NCI-H510A (cell line): ENCODE measurements at regions not wholly inside any gene's neighbourhood (a gene's known extent, or its start where the extent isn't known, plus 50 kb on each side); places are given as distances from the start of the nearest gene placed in this dataset.
"Not testable (repeated sequence)": the region's sequence is repeated elsewhere in the genome, so short reads cannot be mapped to it uniquely, and the experiment has no call there.

Source experiments
- DNase-seq: peaks from one replicate; lab custom pipeline; 2025; lab: John Stamatoyannopoulos, UW

- DNase-seq = no peak
Observed at GRCh38 chr22:34599567-34599966, 466.4 kb upstream of the ISX start.

- DNase-seq = no peak
Observed at GRCh38 chr22:34604312-34604711, 461.6 kb upstream of the ISX start.

- DNase-seq = no peak
Observed at GRCh38 chr22:34608106-34608505, 457.9 kb upstream of the ISX start.

GRCh38 chr22:34608540-34609115, 457.3 kb upstream of the ISX start:
- no peak for DNase-seq

- DNase-seq = no peak
Observed at GRCh38 chr22:34609646-34610045, 456.3 kb upstream of the ISX start.

- DNase-seq = no peak
Observed at GRCh38 chr22:34620161-34620560, 445.8 kb upstream of the ISX start.

- DNase-seq = no peak
Observed at GRCh38 chr22:34620832-34621231, 445.1 kb upstream of the ISX start.

- DNase-seq = no peak
Observed at GRCh38 chr22:34622602-34623001, 443.4 kb upstream of the ISX start.

GRCh38 chr22:34623580-34623979, 442.4 kb upstream of the ISX start:
- DNase-seq = no peak

GRCh38 chr22:34625892-34626291, 440.1 kb upstream of the ISX start:
- DNase-seq = not testable (repeated sequence)

- DNase-seq = no peak
Observed at GRCh38 chr22:34638128-34638527, 427.8 kb upstream of the ISX start.

- no peak for DNase-seq
Observed at GRCh38 chr22:34639911-34640310, 426.0 kb upstream of the ISX start.

GRCh38 chr22:34645375-34645774, 420.6 kb upstream of the ISX start:
- no peak for DNase-seq

GRCh38 chr22:34669001-34669400, 397.0 kb upstream of the ISX start:
- DNase-seq = no peak

- DNase-seq = not testable (repeated sequence)
Observed at GRCh38 chr22:34683031-34683430, 382.9 kb upstream of the ISX start.

- not testable (repeated sequence) for DNase-seq
Observed at GRCh38 chr22:34684278-34684677, 381.7 kb upstream of the ISX start.

GRCh38 chr22:34687116-34687515, 378.8 kb upstream of the ISX start:
- no peak for DNase-seq

- DNase-seq = no peak
Observed at GRCh38 chr22:34688825-34689224, 377.1 kb upstream of the ISX start.

GRCh38 chr22:34696557-34696956, 369.4 kb upstream of the ISX start:
- DNase-seq = no peak

GRCh38 chr22:34702279-34702678, 363.7 kb upstream of the ISX start:
- DNase-seq = peak; percentile 30

- no peak for DNase-seq
Observed at GRCh38 chr22:34709641-34710040, 356.3 kb upstream of the ISX start.

GRCh38 chr22:34722901-34723300, 343.1 kb upstream of the ISX start:
- no peak for DNase-seq

- no peak for DNase-seq
Observed at GRCh38 chr22:34736081-34736480, 329.9 kb upstream of the ISX start.

GRCh38 chr22:34738661-34739400, 327.1 kb upstream of the ISX start:
- no peak for DNase-seq
